GM23338 (cell line): ENCODE measurements at regions not wholly inside any gene's neighbourhood (a gene's known extent, or its start where the extent isn't known, plus 50 kb on each side); places are given as distances from the start of the nearest gene placed in this dataset.

ENCODE experiments used
- ATAC-seq: fragments of 200-7000 bp; cut with Tn5 transposase; 3 replicates; pipeline ENCODE4 v1.9.1; 2020
- DNase-seq: peaks from one replicate; pipeline ENCODE4 v3.0.0-alpha.2; 2015; ENCODE audit warnings: low spot score
- H2AFZ ChIP-seq: fragments of 200-600 bp; sonication (generic); 2 replicates; pipeline ENCODE4 v1.8.0; 2016; ENCODE audit warnings: antibody characterized with exemption, mild to moderate bottlenecking, moderate library complexity
- H3F3A ChIP-seq: fragments of 200-600 bp; sonication (generic); replicated peaks from 2 replicates; pipeline ENCODE4 v1.8.0; 2017; ENCODE audit warnings: antibody characterized with exemption, mixed run types, low read depth
- H3K27ac ChIP-seq: fragments of 200-600 bp; sonication (generic); 2 replicates; pipeline ENCODE4 v1.6.1; 2016; ENCODE audit warnings: low read depth
- H3K27me3 ChIP-seq: fragments of 200-600 bp; sonication (generic); 2 replicates; pipeline ENCODE4 v1.8.0; 2016; ENCODE audit warnings: mild to moderate bottlenecking, mixed run types, moderate library complexity; ENCODE audit not compliant: insufficient read depth
- H3K36me3 ChIP-seq: fragments of 200-600 bp; sonication (generic); 2 replicates; pipeline ENCODE4 v1.8.0; 2016; ENCODE audit warnings: mild to moderate bottlenecking; ENCODE audit not compliant: insufficient read depth
- H3K4me1 ChIP-seq: fragments of 200-600 bp; sonication (generic); 2 replicates; pipeline ENCODE4 v1.8.0; 2016; ENCODE audit warnings: mild to moderate bottlenecking, moderate library complexity; ENCODE audit not compliant: insufficient read depth
- H3K4me2 ChIP-seq: fragments of 200-600 bp; sonication (generic); 2 replicates; pipeline ENCODE4 v1.7.1; 2017; ENCODE audit warnings: mixed run types
- H3K4me3 ChIP-seq: fragments of 200-600 bp; sonication (generic); 2 replicates; pipeline ENCODE4 v1.6.1; 2016; ENCODE audit warnings: mixed run types
- H3K79me2 ChIP-seq: fragments of 200-600 bp; sonication (generic); replicated peaks from 2 replicates; pipeline ENCODE4 v1.8.0; 2017; ENCODE audit warnings: mild to moderate bottlenecking; ENCODE audit not compliant: insufficient read depth
- H3K9me2 ChIP-seq: fragments of 200-600 bp; sonication (generic); 2 replicates; pipeline ENCODE4 v1.8.0; 2017; ENCODE audit not compliant: insufficient read depth
- H4K20me1 ChIP-seq: fragments of 200-600 bp; sonication (generic); replicated peaks from 2 replicates; pipeline ENCODE4 v1.8.0; 2017; ENCODE audit warnings: mild to moderate bottlenecking; ENCODE audit not compliant: insufficient read depth
- H3K27ac Mint-ChIP-seq: 2 replicates; pipeline ENCODE4 v1.8.0; 2020; ENCODE audit warnings: inconsistent platforms, mild to moderate bottlenecking, moderate library complexity, mixed read lengths
- H3K27me3 Mint-ChIP-seq: 3 replicates; pipeline ENCODE4 v1.8.0; 2022; ENCODE audit warnings: low read depth, mild to moderate bottlenecking, moderate library complexity, mixed read lengths, inconsistent platforms; ENCODE audit not compliant: insufficient read depth, poor library complexity
- H3K36me3 Mint-ChIP-seq: 3 replicates; pipeline ENCODE4 v1.8.0; 2021; ENCODE audit warnings: low read depth, mild to moderate bottlenecking, inconsistent platforms, moderate library complexity, mixed read lengths
- H3K4me1 Mint-ChIP-seq: 3 replicates; pipeline ENCODE4 v1.8.0; 2020; ENCODE audit warnings: mild to moderate bottlenecking, inconsistent platforms, mixed read lengths
- H3K4me3 Mint-ChIP-seq: 3 replicates; pipeline ENCODE4 v1.8.0; 2021; ENCODE audit warnings: moderate library complexity, mild to moderate bottlenecking, inconsistent platforms, mixed read lengths
- H3K9me3 Mint-ChIP-seq: 3 replicates; pipeline ENCODE4 v1.8.0; 2020; ENCODE audit warnings: moderate library complexity, mild to moderate bottlenecking, inconsistent platforms, mixed read lengths
- CREB1 ChIP-seq: fragments of 250-450 bp; sonication (Bioruptor Pico); IDR thresholded peaks from 2 replicates; pipeline ENCODE4 v1.5.0; 2020; ENCODE audit warnings: low read depth, mild to moderate bottlenecking, moderate library complexity
- EZH2 ChIP-seq: fragments of 200-600 bp; sonication (generic); IDR thresholded peaks from one replicate; pipeline ENCODE4 v1.8.0; 2017; ENCODE audit warnings: antibody characterized with exemption, mild to moderate bottlenecking, low read depth; ENCODE audit not compliant: unreplicated experiment
- EZH2phosphoT487 ChIP-seq: fragments of 200-600 bp; sonication (generic); IDR thresholded peaks from one replicate; pipeline ENCODE4 v1.8.1; 2018; ENCODE audit warnings: antibody characterized with exemption; ENCODE audit not compliant: unreplicated experiment
- JUNB ChIP-seq: IDR thresholded peaks from one replicate; pipeline ENCODE4 v1.6.1; 2016; ENCODE audit warnings: antibody characterized with exemption; ENCODE audit not compliant: unreplicated experiment
- NANOG ChIP-seq: IDR thresholded peaks from 2 replicates; pipeline ENCODE4 v1.6.1; 2016; ENCODE audit warnings: antibody characterized with exemption, borderline replicate concordance
- POLR2AphosphoS5 ChIP-seq: IDR thresholded peaks from 2 replicates; pipeline ENCODE4 v1.6.1; 2016; ENCODE audit warnings: antibody characterized with exemption, low read depth
- STAT1 ChIP-seq: IDR thresholded peaks from one replicate; pipeline ENCODE4 v1.6.1; 2016; ENCODE audit warnings: antibody characterized with exemption; ENCODE audit not compliant: unreplicated experiment
- ZNF114 ChIP-seq: fragments of 250-450 bp; sonication (Bioruptor Pico); IDR thresholded peaks from 2 replicates; pipeline ENCODE4 v1.5.0; 2020; ENCODE audit warnings: mild to moderate bottlenecking, moderate library complexity
- ZNF331 ChIP-seq: fragments of 250-450 bp; sonication (Bioruptor Pico); IDR thresholded peaks from 2 replicates; pipeline ENCODE4 v1.5.0; 2020; ENCODE audit warnings: low read depth, mild to moderate bottlenecking, moderate library complexity
- TF ChIP-seq, protein P1 (sequence below): IDR thresholded peaks from 2 replicates; pipeline ENCODE4 v1.6.1; 2016; ENCODE audit warnings: antibody characterized with exemption
- TF ChIP-seq, protein P2 (sequence below): fragments of 250-450 bp; sonication (Bioruptor Pico); IDR thresholded peaks from 2 replicates; pipeline ENCODE4 v1.5.0; 2020; ENCODE audit warnings: mild to moderate bottlenecking, moderate library complexity
- TF ChIP-seq, protein P3 (sequence below), 2 experiments: fragments of 200-600 bp in 1 of 2; sonication (generic) in 1 of 2; conservative IDR thresholded peaks; 2 replicates each; pipeline versions ENCODE4 v1.5.1 to v1.6.1; 2016 to 2017; ENCODE audit warnings: antibody characterized with exemption in 2 of 2, low read depth in 2 of 2, mild to moderate bottlenecking in 2 of 2, moderate library complexity in 1 of 2
- TF ChIP-seq, protein P4 (sequence below): IDR thresholded peaks from one replicate; pipeline ENCODE4 v1.6.1; 2018; ENCODE audit warnings: antibody characterized with exemption; ENCODE audit not compliant: unreplicated experiment

DNA sequence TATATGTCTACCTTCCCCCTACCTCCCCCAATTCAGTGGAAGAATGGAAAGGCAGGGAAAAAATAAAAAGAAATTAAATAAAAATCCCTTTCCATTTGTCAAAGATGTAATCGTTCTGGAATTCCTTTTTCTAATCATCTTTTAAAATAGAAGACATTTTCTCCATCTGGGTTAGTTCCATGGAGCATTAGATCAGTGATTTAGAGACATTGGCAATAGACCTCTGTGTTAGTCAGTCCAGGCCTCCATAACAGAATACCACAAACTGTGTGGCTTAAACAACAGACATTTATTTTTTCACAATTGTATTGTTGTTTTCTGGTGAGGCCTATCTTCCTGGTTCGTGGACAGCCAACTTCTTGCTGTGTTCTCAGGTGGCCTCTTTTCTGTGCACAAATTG, 516.6 kb upstream of the DAB2 start:
- H2AFZ ChIP-seq, result no peak overlapping the region
- TF ChIP-seq, protein P1, sequence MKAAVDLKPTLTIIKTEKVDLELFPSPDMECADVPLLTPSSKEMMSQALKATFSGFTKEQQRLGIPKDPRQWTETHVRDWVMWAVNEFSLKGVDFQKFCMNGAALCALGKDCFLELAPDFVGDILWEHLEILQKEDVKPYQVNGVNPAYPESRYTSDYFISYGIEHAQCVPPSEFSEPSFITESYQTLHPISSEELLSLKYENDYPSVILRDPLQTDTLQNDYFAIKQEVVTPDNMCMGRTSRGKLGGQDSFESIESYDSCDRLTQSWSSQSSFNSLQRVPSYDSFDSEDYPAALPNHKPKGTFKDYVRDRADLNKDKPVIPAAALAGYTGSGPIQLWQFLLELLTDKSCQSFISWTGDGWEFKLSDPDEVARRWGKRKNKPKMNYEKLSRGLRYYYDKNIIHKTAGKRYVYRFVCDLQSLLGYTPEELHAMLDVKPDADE, result no peak
- TF ChIP-seq JUNB, result no peak
- TF ChIP-seq, protein P2, sequence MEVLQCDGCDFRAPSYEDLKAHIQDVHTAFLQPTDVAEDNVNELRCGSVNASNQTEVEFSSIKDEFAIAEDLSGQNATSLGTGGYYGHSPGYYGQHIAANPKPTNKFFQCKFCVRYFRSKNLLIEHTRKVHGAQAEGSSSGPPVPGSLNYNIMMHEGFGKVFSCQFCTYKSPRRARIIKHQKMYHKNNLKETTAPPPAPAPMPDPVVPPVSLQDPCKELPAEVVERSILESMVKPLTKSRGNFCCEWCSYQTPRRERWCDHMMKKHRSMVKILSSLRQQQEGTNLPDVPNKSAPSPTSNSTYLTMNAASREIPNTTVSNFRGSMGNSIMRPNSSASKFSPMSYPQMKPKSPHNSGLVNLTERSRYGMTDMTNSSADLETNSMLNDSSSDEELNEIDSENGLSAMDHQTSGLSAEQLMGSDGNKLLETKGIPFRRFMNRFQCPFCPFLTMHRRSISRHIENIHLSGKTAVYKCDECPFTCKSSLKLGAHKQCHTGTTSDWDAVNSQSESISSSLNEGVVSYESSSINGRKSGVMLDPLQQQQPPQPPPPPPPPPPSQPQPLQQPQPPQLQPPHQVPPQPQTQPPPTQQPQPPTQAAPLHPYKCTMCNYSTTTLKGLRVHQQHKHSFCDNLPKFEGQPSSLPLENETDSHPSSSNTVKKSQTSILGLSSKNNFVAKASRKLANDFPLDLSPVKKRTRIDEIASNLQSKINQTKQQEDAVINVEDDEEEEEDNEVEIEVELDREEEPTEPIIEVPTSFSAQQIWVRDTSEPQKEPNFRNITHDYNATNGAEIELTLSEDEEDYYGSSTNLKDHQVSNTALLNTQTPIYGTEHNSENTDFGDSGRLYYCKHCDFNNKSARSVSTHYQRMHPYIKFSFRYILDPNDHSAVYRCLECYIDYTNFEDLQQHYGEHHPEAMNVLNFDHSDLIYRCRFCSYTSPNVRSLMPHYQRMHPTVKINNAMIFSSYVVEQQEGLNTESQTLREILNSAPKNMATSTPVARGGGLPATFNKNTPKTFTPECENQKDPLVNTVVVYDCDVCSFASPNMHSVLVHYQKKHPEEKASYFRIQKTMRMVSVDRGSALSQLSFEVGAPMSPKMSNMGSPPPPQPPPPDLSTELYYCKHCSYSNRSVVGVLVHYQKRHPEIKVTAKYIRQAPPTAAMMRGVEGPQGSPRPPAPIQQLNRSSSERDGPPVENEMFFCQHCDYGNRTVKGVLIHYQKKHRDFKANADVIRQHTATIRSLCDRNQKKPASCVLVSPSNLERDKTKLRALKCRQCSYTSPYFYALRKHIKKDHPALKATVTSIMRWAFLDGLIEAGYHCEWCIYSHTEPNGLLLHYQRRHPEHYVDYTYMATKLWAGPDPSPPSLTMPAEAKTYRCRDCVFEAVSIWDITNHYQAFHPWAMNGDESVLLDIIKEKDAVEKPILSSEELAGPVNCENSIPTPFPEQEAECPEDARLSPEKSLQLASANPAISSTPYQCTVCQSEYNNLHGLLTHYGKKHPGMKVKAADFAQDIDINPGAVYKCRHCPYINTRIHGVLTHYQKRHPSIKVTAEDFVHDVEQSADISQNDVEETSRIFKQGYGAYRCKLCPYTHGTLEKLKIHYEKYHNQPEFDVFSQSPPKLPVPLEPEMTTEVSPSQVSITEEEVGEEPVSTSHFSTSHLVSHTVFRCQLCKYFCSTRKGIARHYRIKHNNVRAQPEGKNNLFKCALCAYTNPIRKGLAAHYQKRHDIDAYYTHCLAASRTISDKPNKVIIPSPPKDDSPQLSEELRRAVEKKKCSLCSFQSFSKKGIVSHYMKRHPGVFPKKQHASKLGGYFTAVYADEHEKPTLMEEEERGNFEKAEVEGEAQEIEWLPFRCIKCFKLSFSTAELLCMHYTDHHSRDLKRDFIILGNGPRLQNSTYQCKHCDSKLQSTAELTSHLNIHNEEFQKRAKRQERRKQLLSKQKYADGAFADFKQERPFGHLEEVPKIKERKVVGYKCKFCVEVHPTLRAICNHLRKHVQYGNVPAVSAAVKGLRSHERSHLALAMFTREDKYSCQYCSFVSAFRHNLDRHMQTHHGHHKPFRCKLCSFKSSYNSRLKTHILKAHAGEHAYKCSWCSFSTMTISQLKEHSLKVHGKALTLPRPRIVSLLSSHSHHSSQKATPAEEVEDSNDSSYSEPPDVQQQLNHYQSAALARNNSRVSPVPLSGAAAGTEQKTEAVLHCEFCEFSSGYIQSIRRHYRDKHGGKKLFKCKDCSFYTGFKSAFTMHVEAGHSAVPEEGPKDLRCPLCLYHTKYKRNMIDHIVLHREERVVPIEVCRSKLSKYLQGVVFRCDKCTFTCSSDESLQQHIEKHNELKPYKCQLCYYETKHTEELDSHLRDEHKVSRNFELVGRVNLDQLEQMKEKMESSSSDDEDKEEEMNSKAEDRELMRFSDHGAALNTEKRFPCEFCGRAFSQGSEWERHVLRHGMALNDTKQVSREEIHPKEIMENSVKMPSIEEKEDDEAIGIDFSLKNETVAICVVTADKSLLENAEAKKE (CRISPR knock-in tag), result no peak
- TF ChIP-seq ZNF331 (CRISPR knock-in tag), result no peak
- TF ChIP-seq ZNF114, result no peak
- TF ChIP-seq, protein P3, sequence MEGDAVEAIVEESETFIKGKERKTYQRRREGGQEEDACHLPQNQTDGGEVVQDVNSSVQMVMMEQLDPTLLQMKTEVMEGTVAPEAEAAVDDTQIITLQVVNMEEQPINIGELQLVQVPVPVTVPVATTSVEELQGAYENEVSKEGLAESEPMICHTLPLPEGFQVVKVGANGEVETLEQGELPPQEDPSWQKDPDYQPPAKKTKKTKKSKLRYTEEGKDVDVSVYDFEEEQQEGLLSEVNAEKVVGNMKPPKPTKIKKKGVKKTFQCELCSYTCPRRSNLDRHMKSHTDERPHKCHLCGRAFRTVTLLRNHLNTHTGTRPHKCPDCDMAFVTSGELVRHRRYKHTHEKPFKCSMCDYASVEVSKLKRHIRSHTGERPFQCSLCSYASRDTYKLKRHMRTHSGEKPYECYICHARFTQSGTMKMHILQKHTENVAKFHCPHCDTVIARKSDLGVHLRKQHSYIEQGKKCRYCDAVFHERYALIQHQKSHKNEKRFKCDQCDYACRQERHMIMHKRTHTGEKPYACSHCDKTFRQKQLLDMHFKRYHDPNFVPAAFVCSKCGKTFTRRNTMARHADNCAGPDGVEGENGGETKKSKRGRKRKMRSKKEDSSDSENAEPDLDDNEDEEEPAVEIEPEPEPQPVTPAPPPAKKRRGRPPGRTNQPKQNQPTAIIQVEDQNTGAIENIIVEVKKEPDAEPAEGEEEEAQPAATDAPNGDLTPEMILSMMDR (conservative IDR thresholded peaks at IDR 0.05; ENCODE audit: low read depth in 2 of 2), result no peak
- TF ChIP-seq EZH2phosphoT487, result no peak
- no peak for TF ChIP-seq EZH2
- TF ChIP-seq, protein P4, sequence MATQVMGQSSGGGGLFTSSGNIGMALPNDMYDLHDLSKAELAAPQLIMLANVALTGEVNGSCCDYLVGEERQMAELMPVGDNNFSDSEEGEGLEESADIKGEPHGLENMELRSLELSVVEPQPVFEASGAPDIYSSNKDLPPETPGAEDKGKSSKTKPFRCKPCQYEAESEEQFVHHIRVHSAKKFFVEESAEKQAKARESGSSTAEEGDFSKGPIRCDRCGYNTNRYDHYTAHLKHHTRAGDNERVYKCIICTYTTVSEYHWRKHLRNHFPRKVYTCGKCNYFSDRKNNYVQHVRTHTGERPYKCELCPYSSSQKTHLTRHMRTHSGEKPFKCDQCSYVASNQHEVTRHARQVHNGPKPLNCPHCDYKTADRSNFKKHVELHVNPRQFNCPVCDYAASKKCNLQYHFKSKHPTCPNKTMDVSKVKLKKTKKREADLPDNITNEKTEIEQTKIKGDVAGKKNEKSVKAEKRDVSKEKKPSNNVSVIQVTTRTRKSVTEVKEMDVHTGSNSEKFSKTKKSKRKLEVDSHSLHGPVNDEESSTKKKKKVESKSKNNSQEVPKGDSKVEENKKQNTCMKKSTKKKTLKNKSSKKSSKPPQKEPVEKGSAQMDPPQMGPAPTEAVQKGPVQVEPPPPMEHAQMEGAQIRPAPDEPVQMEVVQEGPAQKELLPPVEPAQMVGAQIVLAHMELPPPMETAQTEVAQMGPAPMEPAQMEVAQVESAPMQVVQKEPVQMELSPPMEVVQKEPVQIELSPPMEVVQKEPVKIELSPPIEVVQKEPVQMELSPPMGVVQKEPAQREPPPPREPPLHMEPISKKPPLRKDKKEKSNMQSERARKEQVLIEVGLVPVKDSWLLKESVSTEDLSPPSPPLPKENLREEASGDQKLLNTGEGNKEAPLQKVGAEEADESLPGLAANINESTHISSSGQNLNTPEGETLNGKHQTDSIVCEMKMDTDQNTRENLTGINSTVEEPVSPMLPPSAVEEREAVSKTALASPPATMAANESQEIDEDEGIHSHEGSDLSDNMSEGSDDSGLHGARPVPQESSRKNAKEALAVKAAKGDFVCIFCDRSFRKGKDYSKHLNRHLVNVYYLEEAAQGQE, result no peak
- TF ChIP-seq CREB1, result no peak
- no peak for TF ChIP-seq STAT1
- no peak for TF ChIP-seq POLR2AphosphoS5
- TF ChIP-seq NANOG, result no peak

More for the DNA sequence above, 516.6 kb upstream of the DAB2 start:
- Histone ChIP-seq H4K20me1 (no peaks in the 10 kb centered on the region), H3K4me3 (no peak overlapping the region), H3K27ac (no peak overlapping the region), H3K4me2 (no peak overlapping the region), H3K4me1 (no peaks in the 10 kb centered on the region), H3K9me2 (no peaks in the 10 kb centered on the region), H3K27me3 (no peaks in the 10 kb centered on the region), H3F3A (no peaks in the 10 kb centered on the region), H3K79me2 (no peaks in the 10 kb centered on the region), H3K36me3 (no peaks in the 10 kb centered on the region)
- H3K36me3 Mint-ChIP-seq, result no peaks in the 10 kb centered on the region
- no peaks in the 10 kb centered on the region for H3K27me3 Mint-ChIP-seq
- no peaks in the 10 kb centered on the region for H3K4me1 Mint-ChIP-seq
- H3K4me3 Mint-ChIP-seq, result no peak overlapping the region
- ATAC-seq (no peak), DNase-seq (no peak)
- H3K27ac Mint-ChIP-seq, result no peak overlapping the region
- no peaks in the 10 kb centered on the region for H3K9me3 Mint-ChIP-seq
